NCI-H2196 (cell line): ENCODE measurements at regions not wholly inside any gene's neighbourhood (a gene's known extent, or its start where the extent isn't known, plus 50 kb on each side); places are given as distances from the start of the nearest gene placed in this dataset.

Experiments
- DNase-seq: peaks from one replicate; lab custom pipeline; 2025; ENCODE audit not compliant: unreplicated experiment; lab: John Stamatoyannopoulos, UW

DNA sequence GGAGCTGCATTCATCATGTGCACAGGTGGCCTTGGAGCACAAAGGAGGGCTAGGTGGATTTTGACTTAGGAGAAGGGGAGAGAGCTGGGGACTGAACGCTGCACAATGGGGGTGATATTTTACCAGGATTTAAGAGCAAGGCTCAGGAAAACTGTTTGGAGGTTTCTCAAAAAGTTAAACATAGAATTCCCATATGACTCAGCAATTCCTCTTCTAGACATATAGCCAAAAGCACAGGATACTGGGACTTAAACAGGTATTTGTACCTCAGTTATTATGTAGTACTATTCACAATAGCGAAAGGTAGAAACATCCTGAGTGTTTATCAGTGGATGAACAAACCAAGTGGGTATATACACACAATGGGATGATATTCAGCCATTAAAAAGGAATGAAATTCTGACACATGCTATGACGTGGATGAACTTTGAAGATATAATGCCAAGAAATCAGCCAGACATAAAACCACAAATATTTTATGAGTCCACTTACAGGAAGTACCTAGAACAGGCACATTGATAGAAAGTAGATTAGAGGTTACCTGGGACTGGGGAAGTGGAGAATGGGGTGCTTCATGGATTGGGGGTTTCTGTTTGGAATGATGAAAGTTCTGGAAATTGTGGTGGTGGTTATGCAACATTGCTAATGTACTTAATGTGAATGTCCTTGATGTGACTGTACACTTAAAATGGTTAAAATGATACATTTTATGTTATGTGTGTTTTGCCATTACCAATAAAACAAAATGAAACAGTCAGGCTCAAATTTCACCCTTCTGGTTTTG, 216.9 kb downstream of the HAUS1 start:
- no peak for DNase-seq

DNA sequence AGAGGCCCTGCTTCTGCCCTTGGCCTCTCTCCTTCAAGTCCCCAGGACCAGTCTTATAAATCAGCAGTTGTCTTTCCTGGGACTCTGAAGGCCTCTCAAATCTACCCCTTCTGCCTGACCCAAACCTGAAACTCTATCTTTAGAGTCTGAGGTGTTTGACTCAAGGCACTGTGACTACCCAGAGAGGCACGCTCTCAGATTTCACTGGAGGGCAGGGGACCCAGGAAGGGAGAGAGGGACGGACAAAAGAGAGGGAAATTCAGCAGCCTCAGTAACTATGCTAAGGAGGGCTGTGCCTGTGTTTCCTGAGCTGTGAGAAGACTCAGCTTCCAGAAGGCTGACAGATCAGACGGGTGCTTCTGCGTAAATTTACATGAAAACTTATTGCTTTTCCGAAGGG, 217.8 kb downstream of the HAUS1 start:
- no peak for DNase-seq

DNA sequence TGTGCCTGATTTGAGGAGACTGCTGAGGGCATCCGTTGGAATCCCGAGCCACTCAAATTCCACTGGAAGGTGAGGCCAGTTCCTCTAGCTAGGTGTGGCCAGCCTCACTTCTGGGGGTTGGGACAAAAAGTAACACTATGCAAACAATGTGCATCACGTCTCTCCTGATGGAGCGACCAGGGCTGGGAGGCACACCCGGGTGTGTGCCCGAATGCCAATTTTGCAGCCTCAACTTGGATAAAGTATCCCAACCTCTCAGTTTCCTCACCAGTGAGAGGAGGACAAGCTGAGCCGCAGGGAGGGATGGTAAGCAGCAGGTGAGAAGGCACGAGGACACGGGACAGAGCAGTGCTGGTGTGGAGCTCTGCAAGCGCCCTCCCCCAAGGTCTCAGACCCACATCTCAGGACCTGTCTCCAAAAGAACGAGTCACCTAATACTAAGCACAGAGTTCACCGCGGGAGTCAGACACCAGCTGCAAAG, 218.3 kb downstream of the HAUS1 start:
- DNase-seq: no peak

DNA sequence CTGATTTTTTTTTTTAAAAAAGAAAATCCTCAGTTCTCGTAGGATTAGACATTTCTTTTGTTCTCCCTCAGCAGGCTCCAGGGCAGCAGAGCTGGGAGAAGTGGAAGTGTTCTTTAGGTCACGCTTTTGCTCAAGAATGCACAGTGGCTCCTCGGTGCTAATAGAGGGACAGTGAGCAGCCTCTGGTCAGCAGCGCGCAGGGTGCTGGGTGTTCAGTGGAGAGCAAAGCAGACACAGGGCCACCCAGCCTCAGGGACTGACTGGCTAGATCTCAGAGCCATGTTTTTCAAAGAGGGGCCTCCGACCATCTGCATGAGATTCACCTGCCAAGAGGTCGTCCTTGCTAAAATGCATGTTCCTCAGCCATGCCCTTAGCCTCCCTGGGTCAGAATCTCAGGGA, 218.8 kb downstream of the HAUS1 start:
- DNase-seq: no peak

DNA sequence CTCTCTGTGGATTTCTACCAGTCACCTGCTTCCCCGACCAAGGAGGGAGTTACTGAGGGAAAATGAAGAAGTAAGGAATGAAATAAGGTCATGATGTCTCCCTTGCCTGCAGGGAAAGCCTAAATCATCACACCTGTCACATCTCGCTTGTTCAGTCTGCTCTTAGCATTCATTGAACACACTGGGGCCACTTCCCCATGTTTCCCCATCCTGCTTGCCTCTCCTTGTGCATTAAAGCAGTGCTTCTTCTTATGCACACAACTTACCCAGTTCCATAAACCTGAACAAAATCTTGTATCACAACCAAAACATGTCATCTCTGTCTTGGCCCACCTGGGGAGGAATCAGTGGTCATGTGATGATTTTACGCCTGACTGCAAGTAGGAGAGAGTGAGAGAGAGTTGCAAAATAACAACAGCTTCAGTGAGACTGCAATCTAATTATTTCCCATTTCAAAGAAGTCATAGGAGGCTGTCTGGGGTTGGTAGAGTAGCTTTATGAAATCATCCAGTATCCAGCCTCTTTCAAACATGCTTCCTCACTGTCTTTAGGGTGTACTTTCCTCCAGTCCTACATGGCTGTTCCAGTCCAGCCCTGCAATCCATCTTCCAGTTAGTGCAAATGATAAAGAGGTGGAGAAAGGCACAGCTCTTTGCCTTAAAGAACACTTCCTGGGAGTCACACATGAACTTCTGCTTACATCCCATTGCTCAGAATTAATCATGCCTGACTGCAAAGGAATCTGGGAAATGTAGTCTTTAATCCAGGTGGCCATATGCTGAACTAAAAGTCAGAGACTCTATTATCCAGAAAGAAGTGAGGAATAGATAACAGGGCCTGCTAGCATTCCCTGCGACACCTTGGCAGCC, 220.1 kb downstream of the HAUS1 start:
- peak; percentile 21 for DNase-seq

DNA sequence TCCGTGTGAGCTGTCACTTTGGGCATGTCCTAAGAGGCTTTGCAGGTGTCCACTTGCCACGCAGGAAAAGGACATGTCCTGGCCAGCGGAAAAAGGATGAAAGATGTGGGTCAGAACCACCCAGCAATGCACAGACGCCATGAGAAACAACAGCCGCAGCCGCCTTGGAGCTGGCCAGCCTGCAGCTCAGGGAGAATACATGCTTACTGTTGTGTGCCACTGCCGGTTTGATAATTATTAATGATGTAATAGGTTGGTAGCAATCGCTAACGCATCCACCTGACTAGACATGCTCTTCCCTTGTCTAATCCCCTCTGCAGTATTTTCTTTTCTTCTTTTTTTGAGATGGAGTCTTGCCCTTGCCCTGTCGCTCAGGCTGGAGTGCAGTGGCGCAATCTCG, 221.7 kb downstream of the HAUS1 start:
- no peak for DNase-seq

DNA sequence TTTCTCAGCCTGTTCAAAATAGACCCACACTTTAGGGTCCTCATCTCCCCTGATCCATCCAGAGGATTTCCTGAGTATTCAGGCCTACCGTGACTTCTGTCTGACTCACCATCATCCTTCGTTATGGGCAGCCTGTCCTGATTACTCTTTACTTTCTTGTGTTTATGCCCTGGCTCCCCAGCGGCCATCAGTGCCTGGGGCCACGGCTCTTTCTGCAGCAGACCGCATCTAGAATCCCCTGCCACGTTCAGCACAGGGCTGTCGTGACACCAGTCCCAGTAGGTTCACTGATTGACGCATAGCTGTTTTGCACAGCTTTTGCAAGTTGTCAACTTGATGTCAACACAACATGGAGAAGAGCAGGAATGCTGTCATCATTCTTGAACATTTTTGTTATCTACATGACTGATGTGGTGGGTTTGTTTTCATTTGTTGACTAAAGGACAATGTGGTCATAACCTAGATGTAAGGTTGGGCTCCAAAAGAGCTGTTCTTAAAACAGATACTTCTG, 225.6 kb downstream of the HAUS1 start:
- DNase-seq: no peak

DNA sequence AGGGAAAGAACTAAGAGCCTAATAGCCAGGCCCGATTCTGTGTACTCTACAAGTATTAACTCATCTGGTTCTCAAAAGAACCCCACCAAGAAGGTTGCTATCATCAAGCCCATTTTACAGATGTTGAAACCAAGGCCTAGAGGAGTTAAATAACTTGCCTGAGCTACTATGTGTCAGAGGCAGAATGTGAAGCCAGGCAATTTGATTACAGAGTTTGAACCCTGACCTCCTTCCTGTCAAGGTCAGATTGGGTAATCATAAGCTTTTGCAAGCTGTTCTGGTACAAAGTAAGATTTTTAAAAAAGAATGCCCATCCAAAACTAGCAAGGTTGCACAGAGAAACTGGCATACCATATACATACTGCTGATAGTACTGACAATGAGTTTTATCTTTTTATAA, 227.1 kb downstream of the HAUS1 start:
- DNase-seq: no peak

DNA sequence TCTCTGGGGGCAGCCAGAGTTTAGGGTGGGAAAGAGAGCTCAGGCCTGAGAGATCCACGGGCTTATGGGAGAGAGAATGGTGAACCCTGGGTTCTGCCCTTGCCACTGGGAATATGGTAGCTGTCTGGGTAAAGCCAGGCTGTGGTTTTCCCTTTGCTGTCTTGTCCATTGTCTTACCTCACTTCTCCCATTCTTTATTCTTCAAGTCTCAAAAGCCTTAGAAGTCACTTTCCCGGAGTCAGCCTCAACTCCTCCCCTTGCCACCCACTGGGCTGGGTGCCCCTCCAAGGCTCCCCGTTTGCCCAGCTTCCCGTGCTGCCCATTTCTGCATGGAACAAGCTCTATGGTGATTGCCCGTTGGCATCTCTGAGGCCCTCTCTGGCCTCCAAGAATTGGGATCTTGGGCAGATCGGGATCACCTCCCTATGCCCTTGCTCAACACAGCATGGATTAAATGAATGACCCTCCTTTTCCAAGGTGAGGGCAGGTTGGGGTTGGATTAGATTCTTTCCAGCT, 228.2 kb downstream of the HAUS1 start:
- DNase-seq: no peak

DNA sequence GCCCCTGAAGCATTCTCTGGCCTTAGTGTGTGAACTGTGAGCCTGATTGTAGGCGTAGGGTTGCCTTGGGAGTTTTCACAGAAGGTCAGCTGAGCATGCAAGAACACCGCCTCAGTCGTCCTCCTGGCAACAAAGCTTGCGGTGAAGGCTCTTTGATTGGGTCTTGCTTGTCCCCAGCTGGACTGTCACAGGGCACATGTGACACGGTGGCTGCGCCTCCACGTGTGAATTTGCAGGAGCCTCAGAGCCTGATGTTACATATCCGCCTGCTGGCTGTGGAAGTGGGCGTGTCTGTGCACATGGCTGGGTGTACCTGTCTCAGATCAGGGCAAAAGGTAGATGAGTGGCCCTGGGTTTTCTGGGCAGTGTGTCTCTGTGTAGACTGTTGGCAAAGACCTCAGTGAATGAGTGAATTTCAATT, 228.7 kb downstream of the HAUS1 start:
- no peak for DNase-seq

DNA sequence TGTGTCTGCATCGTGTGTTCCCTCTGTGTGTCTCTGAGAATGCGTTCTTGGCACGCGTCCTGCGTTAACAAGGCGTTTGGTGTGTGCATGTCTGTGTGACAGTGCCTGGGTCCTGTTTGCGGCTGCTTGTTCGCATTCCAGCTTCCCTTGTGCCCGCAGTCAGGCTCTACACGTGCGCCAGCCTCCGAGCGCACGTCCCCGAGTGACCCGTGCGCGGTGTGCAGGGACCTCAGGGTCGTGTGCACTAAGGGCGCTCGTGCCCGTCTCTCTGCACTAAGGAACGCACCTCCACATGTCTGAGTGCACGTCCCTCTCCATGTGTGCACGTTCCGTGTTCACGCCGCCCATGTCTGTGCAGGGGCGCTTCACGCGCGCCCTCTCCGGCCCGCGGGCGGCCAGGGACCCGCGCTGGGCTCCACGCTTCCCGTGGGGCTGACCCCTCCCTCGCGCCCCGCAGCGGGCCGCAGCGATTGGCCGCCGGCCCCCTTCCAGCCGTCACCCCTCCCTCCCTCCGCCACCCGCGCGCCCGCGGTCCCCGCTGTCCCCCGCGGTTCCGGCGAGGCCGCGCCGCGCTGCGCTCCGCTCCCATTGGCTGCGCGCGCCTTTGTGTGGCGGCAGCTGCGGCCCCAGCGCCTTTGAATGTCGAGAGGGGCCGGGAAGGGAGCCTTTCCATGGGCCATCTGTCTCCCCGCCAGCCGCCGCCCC, 229.4 kb downstream of the HAUS1 start:
- peak; percentile 61 for DNase-seq

DNA sequence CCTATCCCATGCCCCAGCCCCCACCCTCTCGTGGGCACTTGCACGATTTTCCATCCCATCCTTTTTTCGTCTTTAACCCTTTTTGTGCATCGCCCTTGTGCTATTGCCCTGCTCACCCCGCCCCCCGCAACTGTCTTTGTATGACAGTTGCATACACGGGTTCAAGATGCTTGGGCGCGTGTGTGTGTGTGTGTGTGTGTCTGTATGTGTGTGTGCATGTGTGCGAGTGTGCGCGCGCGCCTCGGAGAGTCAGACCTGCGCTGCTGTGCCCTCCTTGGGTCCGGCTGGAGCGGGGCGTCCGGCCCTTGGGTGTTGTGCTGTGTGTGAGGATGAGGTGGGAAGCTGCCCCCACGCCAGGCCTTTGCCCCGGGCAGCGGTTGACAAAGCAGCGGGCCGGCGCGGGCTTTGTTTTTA, 230.7 kb downstream of the HAUS1 start:
- DNase-seq: peak; percentile 15

DNA sequence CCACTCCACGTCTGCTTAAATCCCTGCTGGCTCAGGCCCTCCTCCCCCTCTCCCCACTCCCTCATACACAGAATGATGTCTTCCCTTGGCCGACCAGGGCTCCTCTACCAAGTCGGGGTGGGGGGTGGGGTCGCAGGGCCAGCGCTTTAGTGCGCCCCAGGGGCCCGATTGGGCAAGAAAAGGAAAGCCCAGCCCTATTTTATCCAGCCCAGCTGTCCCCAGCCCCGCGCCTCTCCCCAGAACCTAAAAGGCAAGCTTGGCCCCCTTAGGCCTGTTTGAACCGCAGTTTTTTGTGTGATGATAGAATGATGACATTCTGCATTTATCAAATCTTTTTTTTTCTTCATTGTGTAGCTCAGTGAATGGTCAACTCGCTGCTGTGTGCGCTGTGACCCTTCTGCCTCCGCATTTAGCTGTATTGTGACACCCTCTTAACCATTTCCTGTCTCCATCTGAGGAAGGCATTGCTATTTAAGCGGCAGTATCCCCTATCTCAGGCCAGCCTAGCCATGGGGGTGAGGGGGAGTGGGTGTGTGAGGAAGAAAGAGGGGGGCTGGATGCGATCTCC, 231.4 kb downstream of the HAUS1 start:
- DNase-seq: no peak

DNA sequence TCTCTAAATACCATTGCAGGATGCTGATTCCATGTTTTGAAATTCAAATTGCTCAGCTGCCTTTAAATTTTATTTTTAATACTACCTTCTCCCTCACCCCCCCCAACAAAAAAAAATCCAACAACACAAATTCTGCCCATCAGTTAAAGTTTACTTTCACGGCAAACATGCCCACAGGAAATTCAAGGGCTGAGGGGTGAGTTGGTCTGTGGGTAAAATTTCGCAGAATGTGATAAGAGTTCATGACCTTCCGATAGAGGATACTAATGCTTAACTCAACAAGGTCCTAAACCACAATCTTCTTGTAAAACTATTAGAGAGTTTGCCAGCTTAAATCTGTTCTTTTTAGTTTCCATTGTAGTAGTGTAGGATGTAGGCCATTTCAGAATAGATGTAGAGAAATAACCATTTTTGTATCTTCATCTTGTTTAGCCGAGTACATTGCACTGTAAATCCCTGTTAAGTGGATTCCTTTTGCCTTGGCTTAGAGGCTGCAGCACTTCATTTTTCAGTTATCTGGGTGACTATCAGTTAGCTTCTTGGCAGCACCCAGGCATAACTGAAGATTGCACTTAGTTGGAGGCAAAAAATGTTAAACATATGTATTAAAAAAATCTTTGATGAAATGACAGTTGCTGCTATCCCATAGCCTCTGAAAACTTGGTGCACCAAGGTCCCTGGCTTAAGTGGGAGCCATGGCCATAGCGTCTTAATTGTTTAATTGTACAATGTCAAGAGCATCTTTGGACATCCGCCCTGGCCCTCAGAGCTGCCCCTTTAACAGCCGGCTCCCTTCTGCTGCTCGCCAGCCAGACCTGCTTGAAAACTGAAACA, 232.3 kb downstream of the HAUS1 start:
- no peak for DNase-seq

DNA sequence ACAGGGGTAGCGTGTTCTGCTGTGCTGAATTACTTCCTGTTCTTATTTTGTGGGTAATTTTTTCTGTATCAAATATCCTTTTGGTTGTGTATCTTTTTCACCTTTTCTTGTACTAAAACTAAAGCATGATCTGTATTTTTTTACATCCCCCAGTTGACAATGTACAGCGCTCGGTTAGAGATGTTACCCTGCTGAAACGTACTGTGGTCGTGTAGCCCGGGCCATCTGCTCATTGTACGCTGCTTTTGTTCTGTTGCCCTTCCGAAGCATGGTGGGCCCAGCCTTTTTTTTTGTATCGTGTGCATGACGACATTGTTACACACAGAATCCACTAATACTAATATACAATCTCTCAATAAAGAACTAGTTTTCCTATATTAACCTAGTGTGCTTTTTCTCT, 233.1 kb downstream of the HAUS1 start:
- DNase-seq: no peak

DNA sequence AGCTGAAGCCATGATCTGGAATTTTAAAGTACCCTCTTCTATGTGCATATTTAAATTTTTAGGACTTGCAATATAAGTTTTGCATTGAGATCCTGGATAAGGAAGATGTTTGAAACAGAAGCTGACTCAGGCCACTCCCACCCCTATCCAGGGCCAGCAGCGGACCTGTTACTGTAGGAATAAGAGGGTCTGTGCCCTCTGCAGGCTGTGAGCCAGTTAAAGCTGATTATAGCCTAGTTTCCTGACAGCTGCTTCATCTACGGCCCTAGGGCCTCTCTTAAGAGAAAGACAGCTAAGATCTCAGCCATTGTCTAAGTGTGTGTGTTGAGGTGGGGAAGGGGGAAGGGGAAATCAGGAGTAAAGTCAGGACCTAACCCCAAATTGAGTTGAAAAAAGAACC, 234.0 kb downstream of the HAUS1 start:
- no peak for DNase-seq

DNA sequence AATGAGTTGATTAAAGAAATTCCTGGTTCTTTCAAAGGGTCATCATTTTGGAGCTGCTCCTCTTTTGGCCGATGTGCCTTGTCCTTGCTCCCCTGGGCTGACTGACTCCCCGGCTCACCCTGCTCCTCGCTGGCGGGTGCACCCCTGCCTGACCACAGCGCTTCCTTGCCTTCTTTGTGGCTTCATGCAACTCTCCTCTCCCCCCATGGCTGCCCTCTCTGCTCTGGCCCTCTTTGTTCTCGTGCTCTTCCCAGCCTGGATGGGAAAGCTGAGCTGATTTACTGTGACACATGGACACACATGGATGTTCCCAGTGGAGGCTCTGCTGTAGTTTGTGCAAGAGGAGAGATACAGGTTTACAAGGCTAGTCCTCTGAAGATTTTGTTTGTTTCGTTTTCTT, 234.6 kb downstream of the HAUS1 start:
- no peak for DNase-seq

DNA sequence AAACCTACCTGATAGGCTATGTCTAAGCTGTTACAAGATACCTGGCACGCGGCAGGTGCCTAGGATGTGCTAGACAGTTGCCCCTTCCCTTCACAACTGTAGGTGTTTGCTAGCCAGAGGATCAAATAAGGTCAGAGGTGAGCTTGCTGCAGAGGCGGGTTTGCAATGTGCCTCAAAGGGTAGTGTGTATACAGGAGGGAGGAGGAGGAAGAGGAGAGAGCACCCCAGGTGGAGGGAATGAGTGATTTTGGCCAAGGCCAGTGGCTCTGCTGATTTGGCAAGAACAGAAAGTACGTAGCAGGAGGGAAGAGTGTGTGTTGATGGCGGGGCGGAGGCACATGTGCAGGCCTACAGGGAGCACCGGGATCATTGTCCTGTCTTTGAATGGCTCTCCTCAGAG, 236.5 kb downstream of the HAUS1 start:
- DNase-seq: no peak

DNA sequence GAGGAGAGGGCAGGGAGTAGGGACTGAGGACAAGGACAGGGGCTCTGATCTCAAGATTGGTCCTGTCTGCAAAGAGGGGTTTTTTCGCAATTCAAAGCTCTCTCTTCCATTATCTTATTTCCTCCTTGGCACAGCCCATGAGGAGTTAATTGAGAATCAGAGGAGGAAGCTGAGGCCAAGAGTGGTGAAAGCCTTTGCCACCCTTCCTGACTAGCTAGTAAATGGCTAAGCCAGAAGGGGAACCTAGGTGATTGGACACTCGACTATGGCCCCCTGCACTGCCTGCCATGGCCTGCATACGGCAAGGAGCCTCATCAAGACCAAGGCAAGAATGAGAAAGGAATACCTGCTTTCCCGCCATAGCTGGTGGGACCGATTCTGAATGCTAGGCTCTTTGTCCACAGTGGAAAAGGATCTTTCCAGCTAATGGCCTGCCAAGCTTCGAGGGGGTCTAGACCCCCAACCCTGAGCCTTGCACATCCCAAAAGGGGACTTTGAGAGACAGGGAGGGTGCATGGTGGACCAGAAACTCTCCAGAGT, 237.9 kb downstream of the HAUS1 start:
- no peak for DNase-seq

DNA sequence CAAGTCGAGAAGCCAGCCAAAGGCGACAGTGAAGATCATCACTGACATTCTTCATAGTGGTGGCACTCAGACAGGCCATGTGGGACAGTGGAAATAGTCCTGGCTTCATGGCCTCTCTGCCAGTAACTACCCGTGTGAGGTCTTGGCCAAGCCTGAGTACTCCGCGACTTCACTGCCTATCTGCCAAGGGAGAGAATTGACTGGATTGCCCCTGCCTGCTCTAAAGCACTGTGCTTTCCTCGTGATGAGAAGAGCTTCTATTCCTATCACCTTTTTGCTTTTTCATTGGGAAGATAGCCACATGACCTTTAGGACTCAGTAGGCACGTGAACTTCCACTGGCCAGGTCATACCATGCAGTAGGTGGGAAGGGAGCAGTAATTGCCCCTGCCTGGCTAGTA, 239.3 kb downstream of the HAUS1 start:
- DNase-seq: no peak
